B cell (primary cell): ENCODE measurements at regions not wholly inside any gene's neighbourhood (a gene's known extent, or its start where the extent isn't known, plus 50 kb on each side); places are given as distances from the start of the nearest gene placed in this dataset.

Experiments used
- ATAC-seq: fragments of 200-7000 bp; cut with Tn5 transposase; one replicate; pipeline ENCODE4 v1.10.0; 2021; ENCODE audit warnings: low read depth, mild to moderate bottlenecking, moderate number of reproducible peaks, moderate library complexity
- CTCF ChIA-PET: fragments of 350-600 bp; sonication (Branson Sonifier 250); formaldehyde crosslinking; loops from one replicate; lab custom pipeline; 2021; ENCODE audit warnings: antibody characterized with exemption, inconsistent platforms; lab: Charles Lee
- POLR2A ChIA-PET: fragments of 350-600 bp; sonication (Branson Sonifier 250); formaldehyde crosslinking; loops from one replicate; lab custom pipeline; 2021; ENCODE audit warnings: antibody characterized with exemption; lab: Charles Lee
- DNase-seq: peaks from one replicate; pipeline ENCODE4 v3.0.0; 2013
- H2AFZ ChIP-seq: 2 replicates; pipeline ENCODE4 v1.6.1; 2012; ENCODE audit warnings: mild to moderate bottlenecking, low read depth, low read length; ENCODE audit not compliant: insufficient read depth, poor library complexity, severe bottlenecking
- H3K27ac ChIP-seq, 2 donors: 1 replicate in 1 of 2; 2 replicates in 1 of 2; pipeline ENCODE4 v1.5.1; 2012 to 2013; ENCODE audit warnings: low read length in 2 of 2, mild to moderate bottlenecking in 2 of 2, moderate library complexity in 1 of 2
- H3K27me3 ChIP-seq, 4 experiments: fragments of 200-600 bp in 1 of 4; sonication (generic) in 1 of 4; replicated peaks in 1 of 4; 1 replicate in 2 of 4; 2 replicates in 2 of 4; pipeline versions ENCODE4 v1.6.1 to v1.7.0; 2013 to 2016; ENCODE audit warnings: low read length in 3 of 4, mild to moderate bottlenecking in 2 of 4, mixed read lengths in 1 of 4, moderate library complexity in 1 of 4; ENCODE audit not compliant: insufficient read depth in 4 of 4, control insufficient read depth in 3 of 4; ENCODE audit errors: control extremely low read depth in 1 of 4
- H3K36me3 ChIP-seq, 2 experiments: replicated peaks in 1 of 2; 1 replicate in 1 of 2; 2 replicates in 1 of 2; pipeline versions ENCODE4 v1.6.1 to v1.7.1; 2013; ENCODE audit warnings: low read length in 1 of 2; ENCODE audit not compliant: insufficient read depth in 2 of 2, control insufficient read depth in 1 of 2; ENCODE audit errors: control extremely low read depth in 1 of 2, extremely low read depth in 1 of 2
- H3K4me1 ChIP-seq, 2 donors: fragments of 200-600 bp in 1 of 2; sonication (generic) in 1 of 2; 1 replicate in 1 of 2; 2 replicates in 1 of 2; pipeline versions ENCODE4 v1.5.1 to v1.6.1; 2013 to 2017; ENCODE audit warnings: low read length in 2 of 2; ENCODE audit not compliant: control insufficient read depth in 2 of 2, insufficient read depth in 2 of 2
- H3K4me2 ChIP-seq: replicated peaks from 2 replicates; pipeline ENCODE3; 2012; ENCODE audit warnings: mild to moderate bottlenecking, low read depth, low read length; ENCODE audit not compliant: poor library complexity, severe bottlenecking
- H3K4me3 ChIP-seq, 5 experiments: fragments of 200-600 bp in 1 of 5; sonication (generic) in 1 of 5; 1 replicate in 3 of 5; 2 replicates in 2 of 5; pipeline versions ENCODE4 v1.5.1 to v1.7.0; 2011 to 2016; ENCODE audit warnings: low read length in 4 of 5, mild to moderate bottlenecking in 4 of 5, low read depth in 2 of 5, control low read depth in 1 of 5, moderate library complexity in 1 of 5; ENCODE audit not compliant: insufficient read depth in 1 of 5; ENCODE audit errors: control extremely low read depth in 1 of 5, extremely low read depth in 1 of 5
- H3K79me2 ChIP-seq: fragments of 200-600 bp; sonication (generic); one replicate; pipeline ENCODE4 v1.6.0; 2016; ENCODE audit warnings: low read length; ENCODE audit not compliant: control insufficient read depth, insufficient read depth
- H3K9ac ChIP-seq: fragments of 200-600 bp; sonication (generic); 2 replicates; pipeline ENCODE4 v1.6.1; 2017; ENCODE audit warnings: mild to moderate bottlenecking, low read length, moderate library complexity
- H3K9me3 ChIP-seq, 3 donors: one replicate each; pipeline versions ENCODE4 v1.6.1 to v1.7.1; 2013; ENCODE audit warnings: low read length in 2 of 3; ENCODE audit not compliant: control insufficient read depth in 2 of 3, insufficient read depth in 1 of 3; ENCODE audit errors: control extremely low read depth in 1 of 3
- H4K20me1 ChIP-seq: 2 replicates; pipeline ENCODE4 v1.6.0; 2012; ENCODE audit warnings: mild to moderate bottlenecking, low read length; ENCODE audit not compliant: insufficient read depth, control insufficient read depth, poor library complexity, severe bottlenecking
- H3K27ac Mint-ChIP-seq: one replicate; pipeline ENCODE4 v1.8.0; 2021; ENCODE audit warnings: mixed read lengths
- H3K27me3 Mint-ChIP-seq: one replicate; pipeline ENCODE4 v1.8.0; 2021; ENCODE audit warnings: mixed read lengths
- H3K4me1 Mint-ChIP-seq: one replicate; pipeline ENCODE4 v1.8.0; 2021; ENCODE audit warnings: mixed read lengths
- H3K4me3 Mint-ChIP-seq: one replicate; pipeline ENCODE4 v1.8.0; 2021; ENCODE audit warnings: mixed read lengths
- H3K9me3 Mint-ChIP-seq: one replicate; pipeline ENCODE4 v1.8.0; 2022; ENCODE audit warnings: mixed read lengths; ENCODE audit not compliant: insufficient read depth
- CTCF ChIP-seq: fragments of 200-600 bp; IDR thresholded peaks from one replicate; pipeline ENCODE4 v1.8.0; 2022; ENCODE audit warnings: antibody characterized with exemption, mild to moderate bottlenecking
- EZH2 ChIP-seq: IDR thresholded peaks from 2 replicates; pipeline ENCODE4 v1.6.1; 2012; ENCODE audit warnings: borderline replicate concordance, low read depth, mild to moderate bottlenecking, moderate library complexity, low read length; ENCODE audit not compliant: insufficient read depth, poor library complexity, severe bottlenecking
- WGBS: methylation state at CpG from one replicate; pipeline ENCODE4 v1.1.5; 2013; ENCODE audit warnings: missing lambda C conversion rate; ENCODE audit not compliant: insufficient coverage; 5-methylcytosine and 5-hydroxymethylcytosine counted together
- intact Hi-C: fragments of 100-400 bp; cut with micrococcal nuclease; formaldehyde crosslinking; loops from one replicate; pipeline ENCODE4 v1.10.0; 2022

DNA sequence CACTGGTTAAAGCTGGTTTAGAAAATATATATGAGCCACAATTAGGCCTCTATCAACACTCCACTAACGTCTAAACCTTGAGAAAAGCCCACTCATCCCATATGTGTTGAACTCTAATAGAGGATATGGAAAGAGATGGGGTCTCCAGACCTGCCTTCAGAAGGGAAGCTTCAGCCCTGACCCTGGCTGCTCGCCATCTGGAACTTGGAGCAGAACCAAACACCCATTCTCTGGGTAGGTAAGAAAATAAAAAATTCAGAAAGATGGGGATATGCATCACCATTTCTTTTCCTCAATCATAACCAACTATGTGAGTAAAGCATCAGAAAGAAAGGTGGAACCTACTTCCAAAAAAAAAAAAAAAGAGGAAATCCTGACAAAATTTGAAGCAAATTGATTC is 666.2 kb downstream of the PTPRC start:
- no peak for TF ChIP-seq EZH2
- CTCF ChIA-PET = interaction anchor here (0.7 to 1.2 kb wide), 2 partner anchors 511 to 1231 kb away, joined by 3 read pairs; no protein-coding TSS in a partner anchor
- Histone ChIP-seq H3K9ac (no peak overlapping the region), H3K79me2 (no peaks in the 10 kb centered on the region), H3K36me3 (no peaks in the 10 kb centered on the region), H3K9me3 (no peaks in the 10 kb centered on the region), H3K27me3 (no peaks in the 10 kb centered on the region), H3K27ac (no peak overlapping the region), H3K4me2 (no peak overlapping the region), H3K4me1 (peaks cover 0 to under 1% of the 10 kb centered on the region in 2 donors), H2AFZ (no peak overlapping the region), H3K4me3 (no peak overlapping the region), H4K20me1 (no peaks in the 10 kb centered on the region)
- Mint-ChIP-seq H3K27me3 (no peaks in the 10 kb centered on the region), H3K27ac (no peak overlapping the region), H3K4me1 (peaks cover 5% of the 10 kb centered on the region), H3K4me3 (no peak overlapping the region), H3K9me3 (no peaks in the 10 kb centered on the region)
- POLR2A ChIA-PET = no interaction called here
- no peak for DNase-seq
- intact Hi-C loops = no loop called here
- WGBS = no CpG with 5 or more reads among the region's 2 CpGs
- ATAC-seq = no peak

GRCh38 chr1:199307496-199308264 is 668.8 kb downstream of the PTPRC start:
- DNase-seq (no peak), ATAC-seq (no peak)
- POLR2A ChIA-PET = no interaction called here
- peaks cover 24% of the 10 kb centered on the region for H3K4me1 Mint-ChIP-seq
- CTCF ChIA-PET = no interaction called here
- H2AFZ ChIP-seq = no peak overlapping the region
- no peaks in the 10 kb centered on the region for H3K36me3 ChIP-seq
- H3K79me2 ChIP-seq = no peaks in the 10 kb centered on the region
- intact Hi-C loops = no loop called here
- WGBS = 80% methylated on average over 1 of the region's 6 CpGs
- H3K27me3 ChIP-seq = no peaks in the 10 kb centered on the region
- no peak overlapping the region for H3K4me3 Mint-ChIP-seq
- H3K9me3 Mint-ChIP-seq = no peaks in the 10 kb centered on the region
- no peaks in the 10 kb centered on the region for H3K9me3 ChIP-seq
- H3K4me2 ChIP-seq = no peak overlapping the region
- peaks cover 13 to 21% of the 10 kb centered on the region in 2 donors for H3K4me1 ChIP-seq
- H3K9ac ChIP-seq = no peak overlapping the region
- H3K4me3 ChIP-seq = no peak overlapping the region
- no peak for TF ChIP-seq CTCF
- no peak for TF ChIP-seq EZH2
- H3K27ac Mint-ChIP-seq = no peak overlapping the region
- no peak overlapping the region for H3K27ac ChIP-seq
- H3K27me3 Mint-ChIP-seq = no peaks in the 10 kb centered on the region
- H4K20me1 ChIP-seq = no peaks in the 10 kb centered on the region
